Skin epidermis (tissue), 12 donors: ENCODE measurements at regions not wholly inside any gene's neighbourhood (a gene's known extent, or its start where the extent isn't known, plus 50 kb on each side); places are given as distances from the start of the nearest gene placed in this dataset.

Source experiments
- H3K27ac ChIP-seq, 21 experiments: fragments of 200-600 bp; sonication (generic) in 11 of 21; one replicate each; pipeline ENCODE4 v1.5.0; 2020; ENCODE audit warnings: mild to moderate bottlenecking in 3 of 21, inconsistent platforms in 2 of 21, moderate library complexity in 2 of 21
- H3K4me3 ChIP-seq, 7 experiments: fragments of 200-600 bp; sonication (generic) in 2 of 7; one replicate each; pipeline ENCODE4 v1.5.0; 2020; ENCODE audit warnings: inconsistent platforms in 2 of 7, mild to moderate bottlenecking in 2 of 7, moderate library complexity in 1 of 7

- no peak overlapping the region for H3K4me3 ChIP-seq
- no peak overlapping the region for H3K27ac ChIP-seq
Measured at GRCh38 chr11:72525466-72525865, 91.1 kb upstream of the CLPB start.

DNA sequence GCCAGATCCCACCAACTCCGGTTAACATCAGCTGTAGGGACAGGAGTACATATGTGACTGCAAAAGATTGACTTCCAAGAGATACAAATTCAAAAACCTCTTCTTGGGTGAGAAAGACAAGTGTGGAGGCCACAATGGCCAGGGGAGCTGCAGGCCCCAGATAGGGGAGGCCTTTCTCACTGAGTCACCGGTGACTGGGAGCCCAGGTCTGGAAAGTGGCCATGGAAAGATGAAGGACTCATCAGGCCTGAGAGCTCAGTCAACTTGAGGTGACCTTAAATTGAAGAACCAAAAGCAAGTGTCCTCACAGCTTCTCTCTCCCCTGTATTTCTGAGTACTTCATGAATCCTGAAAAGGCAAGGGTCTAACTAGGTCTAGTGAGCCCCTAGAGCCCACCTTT lies 90.4 kb upstream of the CLPB start:
- H3K4me3 ChIP-seq, result no peak overlapping the region
- no peak overlapping the region for H3K27ac ChIP-seq

- no peak overlapping the region for H3K4me3 ChIP-seq
- H3K27ac ChIP-seq, result no peak overlapping the region
Measured at GRCh38 chr11:72523991-72524390, 89.7 kb upstream of the CLPB start.

- no peak overlapping the region for H3K27ac ChIP-seq
Measured at GRCh38 chr11:72522186-72522585, 87.9 kb upstream of the CLPB start.

GRCh38 chr11:72521664-72522063 lies 87.3 kb upstream of the CLPB start:
- Histone ChIP-seq H3K27ac (no peak overlapping the region), H3K4me3 (no peak overlapping the region)

More at GRCh38 chr11:72522186-72522585, 87.9 kb upstream of the CLPB start:
- no peak overlapping the region for H3K4me3 ChIP-seq

GRCh38 chr11:72520815-72521214 lies 86.5 kb upstream of the CLPB start:
- H3K4me3 ChIP-seq, result no peak overlapping the region
- peak overlapping the region in 3 of 21 experiments; percentile 5 to 86 (median 72) for H3K27ac ChIP-seq

GRCh38 chr11:72519882-72520281 lies 85.6 kb upstream of the CLPB start:
- Histone ChIP-seq H3K27ac (peak overlapping the region in 9 of 21 experiments; percentile 25 to 86 (median 61)), H3K4me3 (peak overlapping the region in 1 of 7 experiments; percentile 11)

DNA sequence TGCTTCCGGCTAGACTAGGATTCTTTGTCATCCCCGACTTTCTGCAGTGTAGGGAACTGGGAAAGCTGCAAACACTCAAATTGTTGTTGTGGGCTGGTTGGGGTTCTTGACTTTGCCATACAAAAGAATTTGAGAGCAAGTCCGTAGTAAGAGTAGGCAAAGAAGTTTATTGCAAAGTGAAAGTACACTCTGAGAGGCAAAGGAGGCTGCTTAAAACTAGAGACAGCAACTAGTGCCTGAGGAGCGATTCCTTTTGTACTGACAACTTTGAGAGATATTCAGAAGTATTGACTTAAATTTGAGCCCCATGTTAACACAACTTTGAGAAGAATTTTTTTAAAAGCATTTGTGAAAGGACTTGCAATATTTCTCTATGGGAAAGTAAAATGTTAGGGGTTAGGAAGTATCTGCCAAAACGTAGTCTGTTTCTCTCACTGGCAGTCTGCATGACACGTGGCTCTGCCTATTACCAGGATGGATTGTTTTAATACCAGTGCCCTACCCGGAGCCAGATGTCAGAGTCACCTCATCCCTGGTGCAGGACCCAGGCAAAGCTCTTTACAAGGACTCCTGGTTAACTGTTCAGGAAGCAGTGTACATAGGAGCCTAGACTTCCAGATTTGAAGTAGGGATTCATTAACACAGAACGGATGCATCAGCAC lies 85.0 kb upstream of the CLPB start:
- Histone ChIP-seq H3K27ac (peak overlapping the region in 11 of 21 experiments; percentile 8 to 86 (median 59)), H3K4me3 (peak overlapping the region in 4 of 7 experiments; percentile 1 to 11 (median 6))

- Histone ChIP-seq H3K4me3 (no peak overlapping the region), H3K27ac (no peak overlapping the region)
Measured at GRCh38 chr11:72514331-72514730, 80.0 kb upstream of the CLPB start.

GRCh38 chr11:72513411-72513810 lies 79.1 kb upstream of the CLPB start:
- H3K4me3 ChIP-seq, result no peak overlapping the region
- no peak overlapping the region for H3K27ac ChIP-seq

- Histone ChIP-seq H3K4me3 (no peak overlapping the region), H3K27ac (no peak overlapping the region)
Measured at GRCh38 chr11:72512956-72513355, 78.6 kb upstream of the CLPB start.

- no peak overlapping the region for H3K27ac ChIP-seq
- no peak overlapping the region for H3K4me3 ChIP-seq
Measured at GRCh38 chr11:72511393-72512047, 77.2 kb upstream of the CLPB start.

DNA sequence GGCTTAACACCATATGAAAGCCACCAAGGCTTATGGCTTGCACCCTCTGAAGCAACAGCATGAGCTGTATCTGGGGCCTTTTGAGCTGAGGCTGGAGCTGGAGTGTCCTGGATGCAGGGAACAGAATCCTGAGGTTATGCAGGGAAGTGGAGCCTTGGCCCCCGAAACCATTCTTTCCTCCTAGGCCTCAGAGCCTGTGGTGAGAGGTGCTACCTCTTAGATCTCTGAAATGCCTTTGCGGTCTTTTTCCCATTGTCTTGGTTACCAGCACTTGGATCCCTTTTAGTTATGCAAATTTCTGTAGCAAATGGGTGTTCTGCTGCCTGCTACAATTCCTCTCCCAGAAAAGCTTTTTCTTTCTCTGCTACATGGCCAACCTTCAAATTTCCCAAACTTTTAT lies 72.7 kb upstream of the CLPB start:
- H3K4me3 ChIP-seq, result no peak overlapping the region
- H3K27ac ChIP-seq, result no peak overlapping the region

GRCh38 chr11:72497731-72498130 lies 63.4 kb upstream of the CLPB start:
- Histone ChIP-seq H3K27ac (no peak overlapping the region), H3K4me3 (no peak overlapping the region)

DNA sequence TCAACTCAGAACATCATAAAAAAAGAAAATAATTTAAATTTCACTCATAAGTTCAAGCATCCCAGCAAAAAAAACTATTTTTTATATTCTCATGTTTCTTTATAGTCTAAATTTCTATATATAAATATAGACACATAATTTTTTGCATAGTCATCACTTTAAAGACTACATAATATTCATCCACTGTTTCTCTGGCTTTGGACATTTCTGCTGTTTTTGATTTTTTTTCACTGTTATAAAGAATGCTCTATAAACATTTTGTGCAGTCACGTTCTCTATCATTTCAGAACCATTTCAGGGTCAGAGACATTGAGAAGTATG lies 59.7 kb upstream of the CLPB start:
- Histone ChIP-seq H3K4me3 (no peak overlapping the region), H3K27ac (no peak overlapping the region)

GRCh38 chr11:72493426-72494108 lies 59.2 kb upstream of the CLPB start:
- Histone ChIP-seq H3K4me3 (no peak overlapping the region), H3K27ac (no peak overlapping the region)

DNA sequence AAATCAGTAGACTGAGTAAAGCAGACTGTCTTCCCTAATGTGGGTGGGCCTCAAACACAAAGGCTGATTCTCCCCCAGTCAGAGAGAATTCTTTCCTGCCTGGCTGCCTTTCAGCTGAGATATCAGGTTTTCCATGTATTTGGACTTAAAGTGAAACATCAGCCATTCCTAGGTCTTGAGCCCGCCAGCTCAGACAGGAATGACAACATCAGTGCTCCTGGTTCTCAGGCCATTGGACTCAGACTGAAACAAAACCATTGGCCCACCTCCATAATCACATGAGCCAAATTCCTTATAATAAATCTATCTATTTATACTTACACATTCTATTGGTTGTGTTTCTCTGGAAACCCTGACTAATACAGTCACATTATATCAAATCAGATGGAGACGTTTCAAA lies 56.7 kb upstream of the CLPB start:
- Histone ChIP-seq H3K4me3 (no peak overlapping the region), H3K27ac (no peak overlapping the region)
